SK-N-SH treated with all-trans-retinoic acid at 6 μM for 48 hours (cell line): ENCODE measurements at regions not wholly inside any gene's neighbourhood (a gene's known extent, or its start where the extent isn't known, plus 50 kb on each side); places are given as distances from the start of the nearest gene placed in this dataset.
"Not testable (repeated sequence)": the region's sequence is repeated elsewhere in the genome, so short reads cannot be mapped to it uniquely, and the experiment has no call there.

Experiments used
- ATAC-seq: fragments of 200-7000 bp; cut with Tn5 transposase; 3 replicates; pipeline ENCODE4 v1.9.1; 2020; ENCODE audit warnings: mild to moderate bottlenecking, moderate library complexity
- BACH2 ChIP-seq: fragments of 250-450 bp; sonication (Bioruptor Pico); IDR thresholded peaks from 2 replicates; pipeline ENCODE4 v1.9.0; 2021; ENCODE audit warnings: mild to moderate bottlenecking, borderline replicate concordance
- ESRRG ChIP-seq: fragments of 250-450 bp; sonication (Bioruptor Pico); IDR thresholded peaks from 2 replicates; pipeline ENCODE4 v1.6.1; 2021; ENCODE audit warnings: mild to moderate bottlenecking
- GLIS3 ChIP-seq: fragments of 250-450 bp; sonication (Bioruptor Pico); IDR thresholded peaks from 2 replicates; pipeline ENCODE4 v1.5.0; 2020; ENCODE audit warnings: mild to moderate bottlenecking, moderate library complexity
- RARB ChIP-seq: fragments of 250-450 bp; sonication (Bioruptor Pico); IDR thresholded peaks from 2 replicates; pipeline ENCODE4 v1.8.0; 2021; ENCODE audit warnings: mild to moderate bottlenecking, moderate library complexity
- SNAI2 ChIP-seq: fragments of 250-450 bp; sonication (Bioruptor Pico); IDR thresholded peaks from 2 replicates; pipeline ENCODE4 v1.5.0; 2020; ENCODE audit warnings: mild to moderate bottlenecking, moderate library complexity
- TCF4 ChIP-seq: fragments of 250-450 bp; sonication (Bioruptor Pico); IDR thresholded peaks from 2 replicates; pipeline ENCODE4 v1.8.0; 2021; ENCODE audit warnings: mild to moderate bottlenecking, moderate library complexity, borderline replicate concordance
- TOX ChIP-seq: fragments of 250-450 bp; sonication (Bioruptor Pico); IDR thresholded peaks from 2 replicates; pipeline ENCODE4 v1.8.0; 2021; ENCODE audit warnings: mild to moderate bottlenecking, moderate library complexity, borderline replicate concordance
- ZC3H10 ChIP-seq: fragments of 250-450 bp; sonication (Bioruptor Pico); IDR thresholded peaks from 2 replicates; pipeline ENCODE4 v1.5.1; 2021; ENCODE audit warnings: mild to moderate bottlenecking, moderate library complexity
- ZFP3 ChIP-seq: fragments of 250-450 bp; sonication (Bioruptor Pico); IDR thresholded peaks from 2 replicates; pipeline ENCODE4 v1.5.0; 2020; ENCODE audit warnings: mild to moderate bottlenecking, moderate library complexity
- ZFP30 ChIP-seq: fragments of 450-650 bp; formaldehyde crosslinking; IDR thresholded peaks from 2 replicates; pipeline ENCODE4 v1.5.0; 2022; ENCODE audit warnings: mild to moderate bottlenecking, moderate library complexity
- ZNF565 ChIP-seq: fragments of 450-650 bp; formaldehyde crosslinking; conservative IDR thresholded peaks from 2 replicates; pipeline ENCODE4 v1.5.0; 2020; ENCODE audit warnings: low read depth, mild to moderate bottlenecking, moderate library complexity
- ZNF8 ChIP-seq: fragments of 450-650 bp; formaldehyde crosslinking; IDR thresholded peaks from 2 replicates; pipeline ENCODE4 v1.5.0; 2020; ENCODE audit warnings: mild to moderate bottlenecking, moderate library complexity
- TF ChIP-seq, protein P1 (sequence below): fragments of 250-450 bp; sonication (Bioruptor Pico); IDR thresholded peaks from 2 replicates; pipeline ENCODE4 v1.5.0; 2020; ENCODE audit warnings: mild to moderate bottlenecking, moderate library complexity
- TF ChIP-seq, protein P2 (sequence below): fragments of 250-450 bp; sonication (Bioruptor Pico); IDR thresholded peaks from 2 replicates; pipeline ENCODE4 v1.8.0; 2021; ENCODE audit warnings: low read depth, mild to moderate bottlenecking, moderate library complexity, borderline replicate concordance
- TF ChIP-seq, protein P3 (sequence below): fragments of 250-450 bp; sonication (Bioruptor Pico); IDR thresholded peaks from 2 replicates; pipeline ENCODE4 v1.5.1; 2021; ENCODE audit warnings: mild to moderate bottlenecking, moderate library complexity

DNA sequence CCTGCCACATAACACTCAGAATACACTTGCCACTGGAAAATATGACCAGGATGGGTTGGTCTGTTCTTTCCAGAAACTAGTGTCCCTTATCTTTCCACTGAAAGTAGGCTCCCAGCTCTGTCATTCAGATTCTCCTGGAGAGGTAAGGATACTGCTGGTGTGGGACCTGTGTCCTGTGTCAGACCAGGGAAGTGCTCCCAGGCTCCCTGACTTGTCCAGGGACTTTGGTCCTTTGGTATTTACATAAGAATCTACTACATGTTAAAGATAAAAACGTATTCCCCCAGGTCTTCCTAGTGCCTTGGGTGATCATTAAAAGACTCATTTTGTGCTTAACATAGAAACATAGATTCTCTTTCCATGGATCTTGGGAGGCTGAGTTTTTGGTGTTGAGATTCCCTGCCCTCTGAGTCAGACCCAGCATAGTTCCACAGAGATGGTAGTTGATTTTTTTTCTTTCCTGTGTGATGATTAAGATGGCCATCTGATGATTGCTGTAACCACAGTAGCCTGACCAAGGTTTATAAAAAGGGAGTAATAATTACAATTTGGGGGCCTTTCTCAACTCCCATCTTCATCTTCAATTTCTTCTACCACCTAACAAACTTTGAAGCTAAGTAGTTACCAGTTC lies 159.8 kb upstream of the JADE1 start (continued):
- TF ChIP-seq, protein P1, sequence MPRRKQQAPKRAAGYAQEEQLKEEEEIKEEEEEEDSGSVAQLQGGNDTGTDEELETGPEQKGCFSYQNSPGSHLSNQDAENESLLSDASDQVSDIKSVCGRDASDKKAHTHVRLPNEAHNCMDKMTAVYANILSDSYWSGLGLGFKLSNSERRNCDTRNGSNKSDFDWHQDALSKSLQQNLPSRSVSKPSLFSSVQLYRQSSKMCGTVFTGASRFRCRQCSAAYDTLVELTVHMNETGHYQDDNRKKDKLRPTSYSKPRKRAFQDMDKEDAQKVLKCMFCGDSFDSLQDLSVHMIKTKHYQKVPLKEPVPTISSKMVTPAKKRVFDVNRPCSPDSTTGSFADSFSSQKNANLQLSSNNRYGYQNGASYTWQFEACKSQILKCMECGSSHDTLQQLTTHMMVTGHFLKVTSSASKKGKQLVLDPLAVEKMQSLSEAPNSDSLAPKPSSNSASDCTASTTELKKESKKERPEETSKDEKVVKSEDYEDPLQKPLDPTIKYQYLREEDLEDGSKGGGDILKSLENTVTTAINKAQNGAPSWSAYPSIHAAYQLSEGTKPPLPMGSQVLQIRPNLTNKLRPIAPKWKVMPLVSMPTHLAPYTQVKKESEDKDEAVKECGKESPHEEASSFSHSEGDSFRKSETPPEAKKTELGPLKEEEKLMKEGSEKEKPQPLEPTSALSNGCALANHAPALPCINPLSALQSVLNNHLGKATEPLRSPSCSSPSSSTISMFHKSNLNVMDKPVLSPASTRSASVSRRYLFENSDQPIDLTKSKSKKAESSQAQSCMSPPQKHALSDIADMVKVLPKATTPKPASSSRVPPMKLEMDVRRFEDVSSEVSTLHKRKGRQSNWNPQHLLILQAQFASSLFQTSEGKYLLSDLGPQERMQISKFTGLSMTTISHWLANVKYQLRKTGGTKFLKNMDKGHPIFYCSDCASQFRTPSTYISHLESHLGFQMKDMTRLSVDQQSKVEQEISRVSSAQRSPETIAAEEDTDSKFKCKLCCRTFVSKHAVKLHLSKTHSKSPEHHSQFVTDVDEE (CRISPR knock-in tag): no peak
- TF ChIP-seq TCF4 (CRISPR knock-in tag) (no peak), ZC3H10 (no peak), RARB (CRISPR knock-in tag) (no peak), ESRRG (CRISPR knock-in tag) (no peak), TOX (CRISPR knock-in tag) (no peak)

DNA sequence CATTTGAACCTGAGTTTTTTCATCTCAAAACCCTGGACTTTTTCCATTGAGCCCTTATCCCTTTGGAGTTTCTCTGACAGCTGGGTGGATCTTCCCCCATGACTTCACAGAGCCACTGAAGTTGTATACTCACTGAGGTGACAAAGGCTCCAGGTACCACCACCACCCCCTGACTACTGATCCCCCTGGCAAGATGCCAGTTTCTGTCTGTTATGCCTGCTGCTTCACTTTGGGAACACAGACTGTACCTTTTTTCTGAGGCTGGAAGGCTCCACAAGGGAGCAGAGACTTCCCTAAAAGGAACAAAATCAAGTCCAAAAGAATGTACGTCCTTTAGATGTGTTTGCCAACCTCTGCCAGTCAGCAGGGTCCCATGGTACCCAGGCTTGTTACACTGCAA lies 160.3 kb upstream of the JADE1 start:
- no peak for ATAC-seq
- TF ChIP-seq, protein P2, sequence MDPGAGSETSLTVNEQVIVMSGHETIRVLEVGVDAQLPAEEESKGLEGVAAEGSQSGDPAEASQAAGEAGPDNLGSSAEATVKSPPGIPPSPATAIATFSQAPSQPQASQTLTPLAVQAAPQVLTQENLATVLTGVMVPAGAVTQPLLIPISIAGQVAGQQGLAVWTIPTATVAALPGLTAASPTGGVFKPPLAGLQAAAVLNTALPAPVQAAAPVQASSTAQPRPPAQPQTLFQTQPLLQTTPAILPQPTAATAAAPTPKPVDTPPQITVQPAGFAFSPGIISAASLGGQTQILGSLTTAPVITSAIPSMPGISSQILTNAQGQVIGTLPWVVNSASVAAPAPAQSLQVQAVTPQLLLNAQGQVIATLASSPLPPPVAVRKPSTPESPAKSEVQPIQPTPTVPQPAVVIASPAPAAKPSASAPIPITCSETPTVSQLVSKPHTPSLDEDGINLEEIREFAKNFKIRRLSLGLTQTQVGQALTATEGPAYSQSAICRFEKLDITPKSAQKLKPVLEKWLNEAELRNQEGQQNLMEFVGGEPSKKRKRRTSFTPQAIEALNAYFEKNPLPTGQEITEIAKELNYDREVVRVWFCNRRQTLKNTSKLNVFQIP (CRISPR knock-in tag): no peak
- no peak for TF ChIP-seq SNAI2 (CRISPR knock-in tag)
- no peak for TF ChIP-seq ZFP3
- no peak for TF ChIP-seq ZC3H10
- TF ChIP-seq, protein P3, sequence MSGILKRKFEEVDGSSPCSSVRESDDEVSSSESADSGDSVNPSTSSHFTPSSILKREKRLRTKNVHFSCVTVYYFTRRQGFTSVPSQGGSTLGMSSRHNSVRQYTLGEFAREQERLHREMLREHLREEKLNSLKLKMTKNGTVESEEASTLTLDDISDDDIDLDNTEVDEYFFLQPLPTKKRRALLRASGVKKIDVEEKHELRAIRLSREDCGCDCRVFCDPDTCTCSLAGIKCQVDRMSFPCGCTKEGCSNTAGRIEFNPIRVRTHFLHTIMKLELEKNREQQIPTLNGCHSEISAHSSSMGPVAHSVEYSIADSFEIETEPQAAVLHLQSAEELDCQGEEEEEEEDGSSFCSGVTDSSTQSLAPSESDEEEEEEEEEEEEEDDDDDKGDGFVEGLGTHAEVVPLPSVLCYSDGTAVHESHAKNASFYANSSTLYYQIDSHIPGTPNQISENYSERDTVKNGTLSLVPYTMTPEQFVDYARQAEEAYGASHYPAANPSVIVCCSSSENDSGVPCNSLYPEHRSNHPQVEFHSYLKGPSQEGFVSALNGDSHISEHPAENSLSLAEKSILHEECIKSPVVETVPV (CRISPR knock-in tag): no peak
- TF ChIP-seq TCF4 (CRISPR knock-in tag): no peak
- TF ChIP-seq ZNF565 (CRISPR knock-in tag): no peak
- no peak for TF ChIP-seq BACH2 (CRISPR knock-in tag)

DNA sequence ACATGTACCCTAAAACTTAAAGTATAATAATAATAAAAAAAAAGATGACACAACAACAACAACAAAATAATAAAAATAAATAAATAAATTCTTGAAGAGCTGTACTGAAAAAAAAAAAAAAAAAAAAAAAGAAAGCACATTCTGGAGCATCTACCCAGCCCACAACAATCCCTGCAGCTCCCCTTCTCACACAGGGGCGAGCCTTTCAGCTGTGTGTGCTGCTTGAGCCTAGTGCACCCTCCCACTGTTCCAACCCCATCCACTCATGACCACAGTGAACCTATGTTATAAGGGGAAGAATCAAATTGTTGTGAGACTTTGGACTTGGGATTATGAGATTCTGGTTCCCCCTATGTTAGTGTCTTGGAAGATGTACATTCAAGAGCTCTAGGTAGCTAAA lies 161.5 kb upstream of the JADE1 start:
- no peak for ATAC-seq
- TF ChIP-seq ZNF8 (CRISPR knock-in tag): no peak
- no peak for TF ChIP-seq ZFP30
- TF ChIP-seq TOX (CRISPR knock-in tag): no peak
- no peak for TF ChIP-seq GLIS3
- no peak for TF ChIP-seq ESRRG (CRISPR knock-in tag)

DNA sequence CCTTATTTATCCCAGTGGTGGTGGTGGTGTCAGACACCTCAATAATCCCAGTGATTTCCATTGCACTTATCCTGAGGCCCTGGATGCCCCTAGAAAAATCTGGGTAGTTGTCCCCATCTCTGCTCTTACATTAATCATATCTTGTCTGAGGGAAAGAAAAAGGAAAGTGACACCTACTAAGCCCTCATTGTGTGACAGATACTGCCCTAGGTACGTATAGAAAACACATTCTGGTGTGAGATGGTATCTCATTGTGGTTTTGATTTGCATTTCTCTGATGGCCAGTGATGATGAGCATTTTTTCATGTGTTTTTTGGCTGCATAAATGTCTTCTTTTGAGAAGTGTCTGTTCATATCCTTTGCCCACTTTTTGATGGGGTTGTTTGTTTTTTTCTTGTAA lies 162.6 kb upstream of the JADE1 start:
- ATAC-seq: not testable (repeated sequence)

DNA sequence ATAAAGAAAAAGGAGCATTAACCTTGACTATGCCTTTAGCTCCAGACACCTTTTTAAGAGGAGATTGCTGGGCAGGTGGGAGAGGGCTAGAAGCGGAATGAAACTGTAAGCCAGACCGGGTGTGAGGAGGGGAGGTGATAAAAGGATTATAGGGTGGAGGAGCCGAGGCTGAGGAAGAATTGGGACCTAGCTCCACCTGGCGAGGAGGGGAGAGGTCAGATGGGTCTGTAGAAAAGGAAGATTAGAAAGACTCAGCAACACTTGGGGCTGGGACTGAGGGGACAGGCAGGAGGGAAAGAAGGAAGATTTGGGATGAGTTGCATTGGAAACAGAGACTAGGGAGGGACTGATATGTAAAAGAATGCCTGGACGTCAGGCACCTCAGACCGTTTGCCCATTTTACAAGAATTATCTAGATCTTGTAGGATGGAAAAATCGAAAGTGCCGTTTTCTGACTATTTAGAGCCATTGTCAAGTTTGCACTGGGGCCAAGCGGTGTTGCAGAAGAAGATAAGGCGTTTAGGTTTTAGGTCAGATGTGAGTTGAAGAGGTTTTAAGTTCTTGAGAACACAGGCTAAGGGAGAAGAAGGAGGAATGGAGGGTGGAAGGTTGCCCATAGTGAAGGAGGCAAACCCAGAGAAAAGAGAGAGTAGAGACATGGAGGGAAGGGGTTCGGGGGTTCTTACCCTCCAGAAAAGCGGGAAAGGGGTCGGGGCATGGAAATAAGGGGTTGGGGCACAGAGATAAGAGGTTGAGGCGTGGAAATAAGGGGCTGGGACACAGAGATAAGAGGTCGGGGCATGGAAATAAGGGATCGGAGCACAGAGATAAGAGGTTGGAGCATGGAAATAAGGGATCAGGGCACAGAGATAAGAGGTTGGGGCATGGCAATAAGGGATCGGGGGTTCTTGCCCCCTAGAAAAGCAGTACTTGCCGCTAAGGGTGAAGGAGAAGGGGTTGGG lies 164.5 kb upstream of the JADE1 start:
- not testable (repeated sequence) for ATAC-seq

DNA sequence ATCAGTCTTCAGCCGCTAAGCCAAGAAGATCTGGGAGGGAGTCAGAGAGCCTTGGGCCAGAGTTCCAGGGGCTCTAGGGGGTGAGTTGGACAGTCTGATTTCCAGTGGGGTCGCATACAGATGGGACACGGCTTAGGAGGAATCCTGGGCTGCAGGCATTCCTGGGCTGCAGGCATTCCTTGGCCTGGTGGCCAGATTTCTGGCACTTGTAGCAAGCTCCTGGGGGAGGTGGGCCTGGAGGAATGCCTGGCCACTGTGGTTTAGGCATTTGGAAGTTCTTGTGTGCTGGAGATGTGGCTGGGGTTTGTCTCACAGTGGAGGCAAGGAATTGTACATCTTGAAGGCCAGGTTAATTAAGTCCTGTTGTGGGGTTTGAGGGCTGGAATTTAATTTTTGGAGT lies 165.4 kb upstream of the JADE1 start:
- ATAC-seq: not testable (repeated sequence)

DNA sequence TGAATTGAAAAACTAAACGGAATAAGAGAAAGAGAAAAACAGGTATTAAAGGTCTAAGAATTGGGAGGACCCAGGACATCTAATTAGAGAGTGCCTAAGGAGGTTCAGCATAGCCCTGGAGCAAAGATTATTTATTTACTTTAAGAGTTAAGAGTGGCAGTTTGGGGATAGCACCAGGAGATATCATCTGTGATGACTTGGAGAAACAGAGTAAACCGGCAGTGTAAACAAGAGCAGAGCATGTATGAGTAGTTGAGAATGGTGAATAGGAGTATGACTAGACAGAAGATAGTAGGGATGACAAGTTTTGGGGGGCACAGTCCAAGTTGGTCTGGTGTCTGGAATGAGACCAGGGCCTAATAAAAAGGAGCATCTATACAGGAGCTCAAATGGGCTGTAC lies 167.9 kb upstream of the JADE1 start:
- ATAC-seq: not testable (repeated sequence)
